ENCODE measurements at regions not wholly inside any gene's neighbourhood (a gene's known extent, or its start where the extent isn't known, plus 50 kb on each side); places are given as distances from the start of the nearest gene placed in this dataset.

- no peak overlapping the region for H3K27ac ChIP-seq (ENCODE audit: low read length)
- H2AFZ ChIP-seq (ENCODE audit: low read depth, low read length) = no peak overlapping the region
- H3K9me2 ChIP-seq (ENCODE audit: insufficient read depth, low read length) = no peaks in the 10 kb centered on the region
- no peak overlapping the region for H3K4me2 ChIP-seq (ENCODE audit: low read length)
- no peaks in the 10 kb centered on the region for H3K9me3 ChIP-seq (ENCODE audit: low read length)
- TF ChIP-seq, protein P1, sequence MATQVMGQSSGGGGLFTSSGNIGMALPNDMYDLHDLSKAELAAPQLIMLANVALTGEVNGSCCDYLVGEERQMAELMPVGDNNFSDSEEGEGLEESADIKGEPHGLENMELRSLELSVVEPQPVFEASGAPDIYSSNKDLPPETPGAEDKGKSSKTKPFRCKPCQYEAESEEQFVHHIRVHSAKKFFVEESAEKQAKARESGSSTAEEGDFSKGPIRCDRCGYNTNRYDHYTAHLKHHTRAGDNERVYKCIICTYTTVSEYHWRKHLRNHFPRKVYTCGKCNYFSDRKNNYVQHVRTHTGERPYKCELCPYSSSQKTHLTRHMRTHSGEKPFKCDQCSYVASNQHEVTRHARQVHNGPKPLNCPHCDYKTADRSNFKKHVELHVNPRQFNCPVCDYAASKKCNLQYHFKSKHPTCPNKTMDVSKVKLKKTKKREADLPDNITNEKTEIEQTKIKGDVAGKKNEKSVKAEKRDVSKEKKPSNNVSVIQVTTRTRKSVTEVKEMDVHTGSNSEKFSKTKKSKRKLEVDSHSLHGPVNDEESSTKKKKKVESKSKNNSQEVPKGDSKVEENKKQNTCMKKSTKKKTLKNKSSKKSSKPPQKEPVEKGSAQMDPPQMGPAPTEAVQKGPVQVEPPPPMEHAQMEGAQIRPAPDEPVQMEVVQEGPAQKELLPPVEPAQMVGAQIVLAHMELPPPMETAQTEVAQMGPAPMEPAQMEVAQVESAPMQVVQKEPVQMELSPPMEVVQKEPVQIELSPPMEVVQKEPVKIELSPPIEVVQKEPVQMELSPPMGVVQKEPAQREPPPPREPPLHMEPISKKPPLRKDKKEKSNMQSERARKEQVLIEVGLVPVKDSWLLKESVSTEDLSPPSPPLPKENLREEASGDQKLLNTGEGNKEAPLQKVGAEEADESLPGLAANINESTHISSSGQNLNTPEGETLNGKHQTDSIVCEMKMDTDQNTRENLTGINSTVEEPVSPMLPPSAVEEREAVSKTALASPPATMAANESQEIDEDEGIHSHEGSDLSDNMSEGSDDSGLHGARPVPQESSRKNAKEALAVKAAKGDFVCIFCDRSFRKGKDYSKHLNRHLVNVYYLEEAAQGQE (IDR thresholded peaks at IDR 0.05; ENCODE audit: borderline replicate concordance) = no peak
- TF ChIP-seq TAF1 (IDR thresholded peaks at IDR 0.05; ENCODE audit: low read depth) (no peak), POLR2AphosphoS5 (IDR thresholded peaks at IDR 0.05) (no peak), EP300 (conservative IDR thresholded peaks at IDR 0.05; ENCODE audit: poor library complexity, severe bottlenecking) (no peak), EZH2 (IDR thresholded peaks at IDR 0.05; ENCODE audit: borderline replicate concordance, insufficient read depth, low read length, poor library complexity, severe bottlenecking) (no peak)
- no peaks in the 10 kb centered on the region for H3K27me3 ChIP-seq (ENCODE audit: insufficient read depth, low read depth, low read length)
- H3F3A ChIP-seq (ENCODE audit: insufficient read depth, low read length, poor library complexity, severe bottlenecking) = no peaks in the 10 kb centered on the region
- no peak overlapping the region for H3K4me3 ChIP-seq (ENCODE audit: low read length)
- H3K79me2 ChIP-seq (replicated peaks; ENCODE audit: insufficient read depth, low read length) = no peaks in the 10 kb centered on the region
- H4K20me1 ChIP-seq (ENCODE audit: insufficient read depth) = no peaks in the 10 kb centered on the region
- H3K36me3 ChIP-seq (ENCODE audit: insufficient read depth, low read length) = no peaks in the 10 kb centered on the region
- H3K9ac ChIP-seq (ENCODE audit: low read length) = no peak overlapping the region
Measured at GRCh38 chr1:222058249-222058648, 316.4 kb upstream of the DUSP10 start.

DNA sequence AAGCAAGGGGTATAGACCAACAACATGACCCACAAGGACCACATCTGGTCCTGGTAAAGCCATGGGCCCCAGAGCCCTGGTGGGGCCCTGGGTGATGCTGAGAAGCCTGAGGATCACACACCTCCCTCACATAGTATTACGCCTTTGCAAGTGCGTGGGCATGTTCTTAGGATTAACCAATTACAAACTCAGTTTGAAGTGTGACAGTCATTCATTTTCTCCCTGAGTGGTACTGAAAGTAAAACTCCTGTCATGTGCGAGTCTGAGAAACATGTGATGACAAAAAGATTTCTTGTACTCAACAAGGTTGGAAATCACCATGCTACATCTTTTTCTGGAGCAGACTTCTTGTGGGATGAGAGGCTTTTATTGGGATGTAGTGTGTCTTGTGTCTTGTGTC is 315.3 kb upstream of the DUSP10 start:
- Histone ChIP-seq H3K4me2 (ENCODE audit: low read length) (no peak overlapping the region), H3K9me2 (ENCODE audit: insufficient read depth, low read length) (no peaks in the 10 kb centered on the region), H3K9ac (ENCODE audit: low read length) (no peak overlapping the region), H3F3A (ENCODE audit: insufficient read depth, low read length, poor library complexity, severe bottlenecking) (no peaks in the 10 kb centered on the region), H3K27ac (ENCODE audit: low read length) (no peak overlapping the region), H2AFZ (ENCODE audit: low read depth, low read length) (no peak overlapping the region), H4K20me1 (ENCODE audit: insufficient read depth) (no peaks in the 10 kb centered on the region), H3K27me3 (ENCODE audit: insufficient read depth, low read depth, low read length) (no peaks in the 10 kb centered on the region), H3K36me3 (ENCODE audit: insufficient read depth, low read length) (no peaks in the 10 kb centered on the region), H3K79me2 (replicated peaks; ENCODE audit: insufficient read depth, low read length) (no peaks in the 10 kb centered on the region), H3K9me3 (ENCODE audit: low read length) (no peaks in the 10 kb centered on the region), H3K4me3 (ENCODE audit: low read length) (no peak overlapping the region)
- no peak for TF ChIP-seq SMC3 (conservative IDR thresholded peaks at IDR 0.05; ENCODE audit: poor library complexity)
- TF ChIP-seq MXI1 (conservative IDR thresholded peaks at IDR 0.05; ENCODE audit: poor library complexity, severe bottlenecking) = no peak
- TF ChIP-seq POLR2AphosphoS5 (IDR thresholded peaks at IDR 0.05) = no peak
- TF ChIP-seq TAF1 (IDR thresholded peaks at IDR 0.05; ENCODE audit: low read depth) = no peak
- no peak for TF ChIP-seq CTCF (IDR thresholded peaks at IDR 0.05; ENCODE audit: poor library complexity, severe bottlenecking)
- no peak for TF ChIP-seq EP300 (conservative IDR thresholded peaks at IDR 0.05; ENCODE audit: poor library complexity, severe bottlenecking)
- TF ChIP-seq EZH2 (IDR thresholded peaks at IDR 0.05; ENCODE audit: borderline replicate concordance, insufficient read depth, low read length, poor library complexity, severe bottlenecking) = no peak
- no peak for TF ChIP-seq RAD21 (conservative IDR thresholded peaks at IDR 0.05)
- TF ChIP-seq, protein P1 (IDR thresholded peaks at IDR 0.05; ENCODE audit: borderline replicate concordance) = no peak

All from neural cell (in vitro differentiated cells).